ENCODE measurements at regions not wholly inside any gene's neighbourhood (a gene's known extent, or its start where the extent isn't known, plus 50 kb on each side); places are given as distances from the start of the nearest gene placed in this dataset.

GRCh38 chr12:114776731-114777442 is 92.9 kb upstream of the TBX3 start:
- H3K27ac ChIP-seq: no peak overlapping the region
- TF ChIP-seq ZFX (IDR thresholded peaks at IDR 0.05) (no peak), CTCF (conservative IDR thresholded peaks at IDR 0.05) (no peak)

- H3K27ac ChIP-seq: no peak overlapping the region
- TF ChIP-seq ZFX (IDR thresholded peaks at IDR 0.05): no peak
- TF ChIP-seq CTCF (conservative IDR thresholded peaks at IDR 0.05): no peak
These were observed 90.7 kb upstream of the TBX3 start for GRCh38 chr12:114774699-114775098.

- TF ChIP-seq CTCF (conservative IDR thresholded peaks at IDR 0.05) (no peak), ZFX (IDR thresholded peaks at IDR 0.05) (no peak)
- H3K27ac ChIP-seq: no peak overlapping the region
These were observed 90.2 kb upstream of the TBX3 start for GRCh38 chr12:114774197-114774596.

GRCh38 chr12:114770323-114770722 is 86.3 kb upstream of the TBX3 start:
- TF ChIP-seq CTCF (conservative IDR thresholded peaks at IDR 0.05) (no peak), ZFX (IDR thresholded peaks at IDR 0.05) (no peak)
- no peak overlapping the region for H3K27ac ChIP-seq

- no peak overlapping the region for H3K27ac ChIP-seq
These were observed 85.7 kb upstream of the TBX3 start for GRCh38 chr12:114769634-114770033.

GRCh38 chr12:114767906-114768722 is 84.1 kb upstream of the TBX3 start:
- no peak overlapping the region for H3K27ac ChIP-seq
- no peak for TF ChIP-seq CTCF (conservative IDR thresholded peaks at IDR 0.05)
- no peak for TF ChIP-seq ZFX (IDR thresholded peaks at IDR 0.05)

More at GRCh38 chr12:114769634-114770033, 85.7 kb upstream of the TBX3 start:
- no peak for TF ChIP-seq ZFX (IDR thresholded peaks at IDR 0.05)
- no peak for TF ChIP-seq CTCF (conservative IDR thresholded peaks at IDR 0.05)

GRCh38 chr12:114767084-114767760 is 83.2 kb upstream of the TBX3 start:
- TF ChIP-seq CTCF (conservative IDR thresholded peaks at IDR 0.05): no peak
- no peak for TF ChIP-seq ZFX (IDR thresholded peaks at IDR 0.05)
- no peak overlapping the region for H3K27ac ChIP-seq

Measured in C4-2B (cell line).